Inferior parietal cortex (tissue), 1 donor: ENCODE measurements at regions not wholly inside any gene's neighbourhood (a gene's known extent, or its start where the extent isn't known, plus 50 kb on each side); places are given as distances from the start of the nearest gene placed in this dataset.
"Not testable (repeated sequence)": the region's sequence is repeated elsewhere in the genome, so short reads cannot be mapped to it uniquely, and the experiment has no call there.

Experiments
- DNase-seq: peaks from one replicate; pipeline ENCODE4 v3.0.0-alpha.2; 2016; ENCODE audit errors: extremely low spot score

DNA sequence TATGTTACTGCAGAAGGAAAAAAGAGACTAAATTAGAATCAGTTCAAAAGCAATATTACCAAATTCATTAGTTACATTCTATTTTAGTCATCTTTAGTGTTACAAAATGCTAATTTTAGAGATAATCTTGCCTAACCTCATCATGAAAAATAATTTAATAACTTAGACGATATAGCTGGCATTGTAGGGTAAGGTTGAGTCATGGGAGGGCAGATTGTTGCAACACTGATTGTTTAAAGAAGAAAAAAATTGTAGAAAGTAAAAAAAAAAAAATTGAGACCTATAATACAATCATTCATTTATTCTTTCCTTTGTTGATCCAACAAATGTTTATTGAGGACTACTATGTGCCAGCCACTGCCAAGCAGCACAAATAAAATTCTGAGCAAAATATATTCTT is 330.9 kb downstream of the GBA3 start:
- no peak for DNase-seq

- peak; percentile 57 for DNase-seq
Measured at GRCh38 chr4:23023121-23023520, 330.4 kb downstream of the GBA3 start.

- DNase-seq = no peak
Measured at GRCh38 chr4:23022032-23022431, 329.3 kb downstream of the GBA3 start.

DNA sequence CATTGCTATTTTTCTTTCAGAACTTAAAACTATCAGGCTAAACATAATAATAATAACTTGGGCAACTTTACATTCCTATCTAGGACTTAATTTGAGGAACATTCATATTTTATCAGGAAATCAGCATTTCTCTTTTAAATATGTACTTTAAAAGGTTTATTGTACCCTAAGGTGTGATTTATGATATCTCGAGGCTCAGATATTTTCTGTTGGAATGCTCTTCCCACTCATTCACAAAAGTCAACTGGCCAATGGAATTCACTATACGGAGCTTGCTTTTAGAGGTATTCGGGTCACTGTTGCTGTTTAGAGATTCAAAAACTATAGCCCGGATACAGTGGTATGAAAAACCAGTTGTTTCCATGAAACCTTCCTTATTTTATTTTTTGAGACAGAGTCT is 328.3 kb downstream of the GBA3 start:
- DNase-seq = no peak

- DNase-seq = not testable (repeated sequence)
Measured at GRCh38 chr4:23020399-23020798, 327.7 kb downstream of the GBA3 start.

- DNase-seq = no peak
Measured at GRCh38 chr4:23016981-23017380, 324.2 kb downstream of the GBA3 start.

DNA sequence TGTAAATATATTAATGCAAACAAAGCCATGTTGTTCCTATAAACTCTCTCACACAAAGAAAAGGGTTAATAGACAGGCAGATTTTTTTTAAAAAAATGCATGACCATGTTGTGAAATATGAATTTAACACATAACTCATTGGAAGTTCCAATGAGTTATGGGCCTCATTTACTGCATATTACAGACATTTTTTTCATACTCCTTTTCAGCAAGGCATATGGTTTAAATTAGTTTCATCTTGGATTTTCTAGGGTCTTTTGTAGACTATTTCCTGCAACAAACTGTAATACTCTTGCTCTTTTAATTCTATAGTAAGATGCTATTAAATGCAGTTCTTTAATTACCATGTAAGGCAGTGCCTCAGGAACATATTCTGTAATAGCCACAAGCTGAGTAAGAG is 323.1 kb downstream of the GBA3 start:
- DNase-seq = no peak

DNA sequence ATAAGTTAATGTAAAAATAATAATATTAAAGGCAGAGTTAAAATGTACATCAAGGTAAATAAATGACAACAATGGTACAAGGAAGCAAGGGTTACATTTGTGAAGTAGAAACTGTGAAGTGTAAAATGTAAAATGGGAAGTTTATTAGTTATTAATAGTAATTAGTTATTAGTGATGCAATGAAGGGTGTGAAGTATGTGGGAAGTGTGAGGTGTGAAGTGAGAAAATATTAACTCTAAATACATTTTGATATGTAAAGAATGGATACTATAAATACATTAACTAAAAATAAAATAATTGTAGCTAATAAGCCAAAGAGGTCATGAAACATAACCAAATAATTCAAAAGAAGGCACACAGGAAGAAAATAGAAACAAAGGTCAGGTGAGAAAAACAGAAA is 316.4 kb downstream of the GBA3 start:
- no peak for DNase-seq

DNA sequence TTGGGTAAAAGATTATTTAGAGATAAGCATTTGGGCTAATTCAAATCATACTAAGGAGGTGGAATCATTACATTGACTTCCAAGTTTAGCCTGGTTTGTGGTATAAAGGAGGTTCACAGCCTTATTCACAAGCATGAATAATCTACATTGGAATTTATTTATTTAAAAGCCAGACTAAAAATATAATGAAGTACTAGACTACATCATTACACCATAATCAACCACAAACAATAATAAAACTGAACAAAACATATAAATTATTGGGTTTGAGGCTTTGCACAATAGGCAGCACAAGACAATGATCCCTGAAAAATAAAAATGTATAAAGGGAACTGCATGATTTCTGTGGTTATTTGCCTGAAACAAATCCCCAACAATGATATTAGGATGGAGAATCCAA is 314.0 kb downstream of the GBA3 start:
- DNase-seq = no peak

DNA sequence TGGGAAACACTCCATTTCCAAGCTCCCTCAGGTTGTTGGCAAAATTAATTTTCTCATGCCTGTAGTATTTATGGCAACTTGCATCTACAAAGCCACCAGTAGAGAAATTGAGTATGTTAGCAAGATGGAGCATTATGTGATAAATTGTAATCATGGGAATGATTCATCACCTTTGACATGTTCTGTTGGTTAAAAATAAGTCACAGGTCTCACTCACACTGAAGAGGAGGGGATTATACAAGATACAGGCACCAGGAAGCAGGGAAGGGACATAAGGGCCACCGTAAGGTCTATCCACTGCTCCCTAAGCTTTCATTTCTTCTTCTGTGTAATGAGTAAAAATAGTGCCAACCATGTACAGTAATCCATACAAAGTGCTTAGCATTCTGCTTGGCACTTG is 313.0 kb downstream of the GBA3 start:
- no peak for DNase-seq

- no peak for DNase-seq
Measured at GRCh38 chr4:23001478-23001877, 308.7 kb downstream of the GBA3 start.

GRCh38 chr4:22999419-22999818 is 306.7 kb downstream of the GBA3 start:
- DNase-seq = no peak

DNA sequence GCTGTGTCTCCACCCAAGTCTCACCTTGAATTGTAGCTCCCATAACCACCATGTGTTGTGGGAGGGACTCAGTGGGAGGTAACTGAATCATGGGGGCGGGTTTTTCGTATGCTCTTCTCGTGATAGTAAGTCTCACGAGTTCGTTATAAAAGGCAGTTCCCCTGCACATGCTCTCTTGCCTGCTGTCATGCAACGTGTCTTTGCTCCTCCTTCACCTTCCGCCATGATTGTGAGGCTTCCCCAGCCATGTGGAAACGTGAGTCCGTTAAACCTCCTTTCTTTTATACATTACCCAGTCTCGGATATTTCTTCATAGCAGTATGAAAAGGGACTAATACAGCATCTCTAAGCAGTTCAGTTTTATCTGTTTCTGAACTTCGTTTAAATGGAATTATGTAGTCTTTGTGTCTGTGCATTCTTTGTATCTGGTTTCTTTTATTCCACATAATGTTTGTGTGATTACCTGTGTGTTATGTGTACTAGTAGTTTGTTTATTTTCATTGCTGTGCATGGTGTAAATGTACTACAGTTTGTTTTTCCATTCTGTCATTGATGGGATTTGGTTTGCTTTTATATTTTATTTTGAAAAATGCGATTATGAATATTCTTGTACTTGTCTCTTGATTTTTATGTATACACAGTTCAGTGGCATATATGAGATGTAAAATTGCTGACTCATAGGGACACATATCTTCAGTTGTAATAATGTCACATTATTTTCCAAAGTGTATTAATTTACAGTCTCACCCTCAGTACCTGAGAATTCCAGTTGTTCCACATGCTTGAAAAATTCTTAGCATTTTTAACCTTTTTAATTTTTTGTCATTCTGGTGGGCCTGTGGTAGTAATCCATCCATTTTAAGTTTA is 304.9 kb downstream of the GBA3 start:
- DNase-seq = no peak

GRCh38 chr4:22991576-22991975 is 298.8 kb downstream of the GBA3 start:
- no peak for DNase-seq

- DNase-seq = peak; percentile 9
Measured at GRCh38 chr4:22988526-22988925, 295.8 kb downstream of the GBA3 start.

DNA sequence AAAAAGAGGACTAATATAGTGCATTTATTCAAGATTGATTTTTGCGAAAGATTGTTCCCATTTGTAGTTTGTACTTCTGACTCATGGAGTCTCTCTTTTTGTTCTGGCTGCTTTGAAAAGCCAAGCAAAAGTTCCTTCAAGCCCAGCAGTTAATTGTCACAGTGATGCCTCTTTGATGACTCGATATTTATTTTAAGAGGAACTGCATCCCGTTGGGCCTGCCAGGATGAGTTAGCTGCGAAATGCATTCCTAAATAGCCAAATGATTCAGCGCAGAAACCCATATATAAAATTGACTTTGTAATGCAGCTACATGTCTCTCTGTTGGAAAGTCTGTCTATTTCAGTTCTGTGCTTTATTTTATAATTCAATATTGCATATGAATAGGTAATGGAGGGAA is 295.1 kb downstream of the GBA3 start:
- DNase-seq = peak; percentile 34

GRCh38 chr4:22986881-22987280 is 294.1 kb downstream of the GBA3 start:
- DNase-seq = no peak

DNA sequence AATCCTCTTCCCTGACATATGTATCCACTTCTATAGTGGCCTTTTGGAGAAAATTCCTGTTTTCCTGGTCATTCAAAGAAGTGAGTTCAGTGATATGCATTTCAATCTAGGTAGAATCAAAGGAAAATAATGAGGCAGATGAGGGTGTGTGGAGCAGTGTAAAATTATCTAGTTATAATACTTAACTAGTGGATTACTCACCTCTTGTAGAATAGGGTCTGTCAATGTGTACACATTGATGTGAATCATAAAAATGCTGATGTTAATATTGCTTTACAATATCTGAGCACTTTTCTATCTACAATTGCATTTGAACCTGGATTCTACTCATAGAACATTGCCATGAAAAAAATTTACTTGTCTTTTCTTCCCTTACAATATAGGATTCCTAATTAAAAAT is 293.5 kb downstream of the GBA3 start:
- DNase-seq = no peak

GRCh38 chr4:22984390-22984789 is 291.7 kb downstream of the GBA3 start:
- DNase-seq = no peak

GRCh38 chr4:22978656-22979055 is 285.9 kb downstream of the GBA3 start:
- no peak for DNase-seq

DNA sequence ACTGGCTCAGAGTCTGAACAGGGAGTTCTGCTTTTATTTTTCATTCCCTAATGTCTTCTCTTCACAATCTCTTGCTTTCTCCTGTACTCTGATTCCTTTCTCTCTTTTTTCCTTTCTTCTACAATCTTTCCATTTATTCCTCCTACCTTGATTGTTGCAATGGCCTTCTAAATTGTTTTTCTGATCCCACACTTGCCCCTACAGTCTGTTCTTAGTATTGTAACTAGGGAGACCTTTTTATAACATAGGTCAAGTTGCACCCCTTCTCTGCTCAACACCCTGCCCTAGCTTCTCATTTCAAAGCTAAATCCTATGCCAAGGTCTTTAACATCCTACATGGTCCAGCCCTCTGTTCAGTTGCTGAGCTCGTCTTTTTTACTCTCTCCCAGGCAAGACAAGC is 277.9 kb downstream of the GBA3 start:
- DNase-seq = no peak

DNA sequence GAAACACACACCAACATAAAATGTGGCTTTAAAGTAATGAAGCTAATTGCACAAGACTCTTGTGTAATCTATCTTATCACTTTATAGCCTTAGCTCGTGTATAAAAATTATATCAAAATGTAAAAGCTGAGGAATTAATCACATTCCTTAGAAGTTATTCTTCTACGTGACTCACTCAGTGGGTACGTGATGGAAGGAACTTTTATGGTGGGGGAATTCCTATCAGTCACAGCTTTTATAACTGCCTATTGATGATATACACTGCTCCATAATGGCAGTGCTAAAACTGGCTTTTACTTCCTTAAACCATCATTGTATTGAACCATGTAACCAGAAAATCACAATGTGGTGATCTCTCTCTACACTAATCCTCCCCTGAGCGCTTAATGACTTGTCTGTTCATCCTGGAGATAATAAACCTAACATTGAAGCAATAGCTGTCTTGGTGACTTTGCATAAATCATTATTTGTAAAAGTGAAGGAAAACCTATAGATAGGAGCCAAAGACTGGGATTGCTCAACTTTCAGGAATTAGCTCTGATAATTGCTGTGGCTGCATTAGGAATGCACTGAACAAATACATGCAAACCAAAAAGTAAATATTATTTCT is 276.7 kb downstream of the GBA3 start:
- DNase-seq = no peak

- DNase-seq = peak; percentile 50
Measured at GRCh38 chr4:22962295-22962694, 269.6 kb downstream of the GBA3 start.

DNA sequence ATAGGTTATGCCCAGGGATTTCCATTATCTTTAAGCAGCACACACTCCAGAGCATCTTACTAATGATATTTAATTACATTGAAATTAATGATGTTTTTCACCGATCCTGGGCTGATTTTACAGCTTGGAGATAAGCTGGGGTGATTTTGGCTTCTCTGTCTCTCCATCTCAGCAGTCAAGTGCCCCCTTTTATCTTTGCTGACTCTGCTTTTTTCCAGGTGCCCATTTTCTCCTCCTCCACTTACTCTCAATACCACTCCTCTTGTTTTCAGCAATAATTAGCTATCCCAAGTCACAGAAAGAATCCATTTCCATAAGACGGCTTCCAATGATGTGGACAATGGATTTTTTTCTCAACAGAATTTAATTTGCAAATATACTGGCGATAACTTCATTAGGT is 266.7 kb downstream of the GBA3 start:
- DNase-seq = no peak
